SK-N-SH treated with all-trans-retinoic acid at 6 μM for 48 hours (cell line): ENCODE measurements at regions not wholly inside any gene's neighbourhood (a gene's known extent, or its start where the extent isn't known, plus 50 kb on each side); places are given as distances from the start of the nearest gene placed in this dataset.

ENCODE experiments used
- ATAC-seq: fragments of 200-7000 bp; cut with Tn5 transposase; 3 replicates; pipeline ENCODE4 v1.9.1; 2020; ENCODE audit warnings: mild to moderate bottlenecking, moderate library complexity
- CSRNP3 ChIP-seq: fragments of 250-450 bp; sonication (Bioruptor Pico); IDR thresholded peaks from 2 replicates; pipeline ENCODE4 v1.5.1; 2021; ENCODE audit warnings: mild to moderate bottlenecking, moderate library complexity
- ESRRG ChIP-seq: fragments of 250-450 bp; sonication (Bioruptor Pico); IDR thresholded peaks from 2 replicates; pipeline ENCODE4 v1.6.1; 2021; ENCODE audit warnings: mild to moderate bottlenecking
- POU6F1 ChIP-seq: fragments of 250-450 bp; sonication (Bioruptor Pico); IDR thresholded peaks from 2 replicates; pipeline ENCODE4 v1.8.0; 2021; ENCODE audit warnings: low read depth, mild to moderate bottlenecking, moderate library complexity, borderline replicate concordance
- PPARA ChIP-seq: fragments of 250-450 bp; sonication (Bioruptor Pico); IDR thresholded peaks from 2 replicates; pipeline ENCODE4 v1.5.0; 2020; ENCODE audit warnings: mild to moderate bottlenecking, borderline replicate concordance
- RARB ChIP-seq: fragments of 250-450 bp; sonication (Bioruptor Pico); IDR thresholded peaks from 2 replicates; pipeline ENCODE4 v1.8.0; 2021; ENCODE audit warnings: mild to moderate bottlenecking, moderate library complexity
- SNAI2 ChIP-seq: fragments of 250-450 bp; sonication (Bioruptor Pico); IDR thresholded peaks from 2 replicates; pipeline ENCODE4 v1.5.0; 2020; ENCODE audit warnings: mild to moderate bottlenecking, moderate library complexity
- TOX ChIP-seq: fragments of 250-450 bp; sonication (Bioruptor Pico); IDR thresholded peaks from 2 replicates; pipeline ENCODE4 v1.8.0; 2021; ENCODE audit warnings: mild to moderate bottlenecking, moderate library complexity, borderline replicate concordance
- ZC3H10 ChIP-seq: fragments of 250-450 bp; sonication (Bioruptor Pico); IDR thresholded peaks from 2 replicates; pipeline ENCODE4 v1.5.1; 2021; ENCODE audit warnings: mild to moderate bottlenecking, moderate library complexity
- ZFP3 ChIP-seq: fragments of 250-450 bp; sonication (Bioruptor Pico); IDR thresholded peaks from 2 replicates; pipeline ENCODE4 v1.5.0; 2020; ENCODE audit warnings: mild to moderate bottlenecking, moderate library complexity
- ZNF70 ChIP-seq: fragments of 450-650 bp; formaldehyde crosslinking; IDR thresholded peaks from 2 replicates; pipeline ENCODE4 v1.5.0; 2020; ENCODE audit warnings: mild to moderate bottlenecking, moderate library complexity
- ZNF8 ChIP-seq: fragments of 450-650 bp; formaldehyde crosslinking; IDR thresholded peaks from 2 replicates; pipeline ENCODE4 v1.5.0; 2020; ENCODE audit warnings: mild to moderate bottlenecking, moderate library complexity

GRCh38 chr18:66668706-66669105, 64.8 kb upstream of the CDH19 start:
- no peak for TF ChIP-seq ZFP3
- ATAC-seq: no peak

GRCh38 chr18:66662632-66663031, 58.7 kb upstream of the CDH19 start:
- ATAC-seq: no peak

GRCh38 chr18:66655407-66655806, 51.5 kb upstream of the CDH19 start:
- ATAC-seq: no peak

More at GRCh38 chr18:66662632-66663031, 58.7 kb upstream of the CDH19 start:
- TF ChIP-seq ZFP3 (no peak), PPARA (CRISPR knock-in tag) (no peak), TOX (CRISPR knock-in tag) (no peak), ZNF70 (no peak), SNAI2 (CRISPR knock-in tag) (no peak), ZC3H10 (CRISPR knock-in tag) (no peak), POU6F1 (CRISPR knock-in tag) (no peak), ZNF8 (CRISPR knock-in tag) (no peak)
- TF ChIP-seq, all 23 proteins: peak for 0

More at GRCh38 chr18:66655407-66655806, 51.5 kb upstream of the CDH19 start:
- TF ChIP-seq ZFP3: no peak
- no peak for TF ChIP-seq ESRRG (CRISPR knock-in tag)
- TF ChIP-seq PPARA (CRISPR knock-in tag): no peak
- TF ChIP-seq CSRNP3: no peak
- no peak for TF ChIP-seq RARB (CRISPR knock-in tag)
- no peak for TF ChIP-seq POU6F1 (CRISPR knock-in tag)
- TF ChIP-seq SNAI2 (CRISPR knock-in tag): no peak
